ENCODE measurements at regions not wholly inside any gene's neighbourhood (a gene's known extent, or its start where the extent isn't known, plus 50 kb on each side); places are given as distances from the start of the nearest gene placed in this dataset.

DNA sequence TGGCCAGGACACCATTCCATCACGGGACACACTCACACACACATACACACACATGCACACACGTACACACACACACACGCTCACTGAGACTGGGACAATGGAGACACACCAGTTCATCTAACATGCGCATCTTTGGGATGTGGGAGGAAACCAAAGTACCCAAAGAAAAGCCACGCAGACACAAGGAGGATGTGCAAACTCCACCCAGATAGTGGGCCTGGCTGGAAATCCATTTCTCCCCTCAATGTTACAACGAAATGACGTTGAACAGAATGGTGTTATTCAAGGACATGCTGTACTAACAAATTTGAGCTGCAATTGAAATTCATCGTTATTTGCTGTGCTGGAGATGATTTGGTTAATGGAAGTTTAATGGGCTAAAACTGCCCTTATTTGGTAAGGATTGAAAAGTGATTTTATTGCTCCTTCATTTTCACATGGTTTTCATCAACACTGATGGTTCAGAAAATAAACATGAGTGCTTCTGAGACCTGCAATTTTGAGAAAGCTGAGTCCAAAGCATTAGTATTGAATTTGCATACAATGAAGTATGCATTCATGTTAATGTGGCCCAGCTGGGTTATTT is 110.0 kb downstream of the KCNE4 start:
- H3K79me2 ChIP-seq, result no peaks in the 10 kb centered on the region
- no peaks in the 10 kb centered on the region for H3K36me3 ChIP-seq (ENCODE audit: control insufficient read depth, insufficient read depth, low read length)
- H3K9ac ChIP-seq, result no peak overlapping the region
- H3K27me3 ChIP-seq (ENCODE audit: control insufficient read depth, insufficient read depth, low read length), result no peaks in the 10 kb centered on the region
- H3K4me3 ChIP-seq (ENCODE audit: low read depth, low read length), result no peak overlapping the region
- H3K4me2 ChIP-seq (ENCODE audit: low read length), result no peak overlapping the region
- no peak overlapping the region for H2AFZ ChIP-seq
- no peaks in the 10 kb centered on the region for H3K9me3 ChIP-seq (ENCODE audit: control insufficient read depth, low read length)
- no peak overlapping the region for H3K27ac ChIP-seq
- TF ChIP-seq CTCF (IDR thresholded peaks at IDR 0.05), result no peak
- no peaks in the 10 kb centered on the region for H3K4me1 ChIP-seq

GRCh38 chr2:223165423-223166214 is 113.6 kb downstream of the KCNE4 start:
- no peaks in the 10 kb centered on the region for H3K79me2 ChIP-seq
- no peak overlapping the region for H2AFZ ChIP-seq
- H3K27me3 ChIP-seq (ENCODE audit: control insufficient read depth, insufficient read depth, low read length), result no peaks in the 10 kb centered on the region
- H3K9me3 ChIP-seq (ENCODE audit: control insufficient read depth, low read length), result no peaks in the 10 kb centered on the region
- H3K4me2 ChIP-seq (ENCODE audit: low read length), result no peak overlapping the region
- no peaks in the 10 kb centered on the region for H3K36me3 ChIP-seq (ENCODE audit: control insufficient read depth, insufficient read depth, low read length)
- no peak overlapping the region for H3K9ac ChIP-seq
- no peak overlapping the region for H3K27ac ChIP-seq
- H3K4me1 ChIP-seq, result no peaks in the 10 kb centered on the region
- no peak for TF ChIP-seq CTCF (IDR thresholded peaks at IDR 0.05)
- no peak overlapping the region for H3K4me3 ChIP-seq (ENCODE audit: low read depth, low read length)

DNA sequence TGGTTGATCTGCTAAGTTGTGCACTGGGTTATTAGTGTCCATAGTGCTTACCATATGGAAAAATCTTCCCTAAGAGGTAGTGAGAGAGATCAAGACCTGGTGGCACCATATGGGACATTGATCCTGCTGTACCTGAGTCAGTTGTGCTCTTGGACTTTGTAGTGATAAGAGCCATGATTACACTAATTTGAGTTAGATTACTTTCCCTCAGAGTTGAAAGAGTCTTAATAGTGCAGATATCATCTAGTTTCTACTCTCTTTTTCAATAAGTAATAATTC is 114.2 kb downstream of the KCNE4 start:
- Histone ChIP-seq H3K27me3 (ENCODE audit: control insufficient read depth, insufficient read depth, low read length) (no peaks in the 10 kb centered on the region), H3K4me3 (ENCODE audit: low read depth, low read length) (no peak overlapping the region), H3K36me3 (ENCODE audit: control insufficient read depth, insufficient read depth, low read length) (no peaks in the 10 kb centered on the region), H3K79me2 (no peaks in the 10 kb centered on the region), H3K27ac (no peak overlapping the region), H2AFZ (no peak overlapping the region), H3K4me1 (no peaks in the 10 kb centered on the region), H3K9ac (no peak overlapping the region), H3K4me2 (ENCODE audit: low read length) (no peak overlapping the region), H3K9me3 (ENCODE audit: control insufficient read depth, low read length) (no peaks in the 10 kb centered on the region)
- no peak for TF ChIP-seq CTCF (IDR thresholded peaks at IDR 0.05)

DNA sequence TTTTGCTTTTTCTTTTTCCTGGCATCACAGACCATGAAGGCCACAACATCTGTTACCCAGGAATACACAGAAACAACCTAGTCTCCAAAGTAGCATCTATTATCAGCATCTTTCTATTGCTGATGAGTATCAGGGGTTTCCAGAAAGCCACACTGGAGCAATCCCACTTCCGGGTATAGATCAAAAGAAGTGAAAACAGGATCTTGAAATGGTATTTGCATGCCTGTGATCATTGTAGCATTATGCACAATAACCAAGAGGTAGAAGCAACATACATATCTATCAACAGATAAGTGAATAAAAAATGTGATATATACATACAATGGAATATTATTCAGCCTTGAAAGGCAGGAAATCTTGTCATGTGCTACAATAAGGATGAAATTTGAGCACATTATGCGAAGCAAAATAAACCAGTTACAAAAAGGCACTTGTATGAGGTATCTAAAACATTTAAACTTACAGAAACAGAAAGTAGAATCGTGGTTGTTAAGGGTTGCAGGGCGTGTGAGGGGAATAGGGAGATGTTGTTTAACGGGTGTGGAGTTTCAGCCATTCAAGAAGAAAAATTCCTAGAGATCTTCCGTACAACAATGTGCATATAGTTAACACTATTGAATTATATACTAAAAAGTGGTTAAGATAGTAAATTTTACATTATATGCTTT is 115.1 kb downstream of the KCNE4 start:
- Histone ChIP-seq H3K79me2 (no peaks in the 10 kb centered on the region), H3K4me1 (no peaks in the 10 kb centered on the region), H2AFZ (no peak overlapping the region), H3K9me3 (ENCODE audit: control insufficient read depth, low read length) (no peaks in the 10 kb centered on the region), H3K27ac (no peak overlapping the region), H3K4me2 (ENCODE audit: low read length) (no peak overlapping the region), H3K36me3 (ENCODE audit: control insufficient read depth, insufficient read depth, low read length) (no peaks in the 10 kb centered on the region), H3K27me3 (ENCODE audit: control insufficient read depth, insufficient read depth, low read length) (no peaks in the 10 kb centered on the region), H3K4me3 (ENCODE audit: low read depth, low read length) (no peak overlapping the region), H3K9ac (no peak overlapping the region)
- no peak for TF ChIP-seq CTCF (IDR thresholded peaks at IDR 0.05)
